HepG2 (cell line): ENCODE measurements at regions not wholly inside any gene's neighbourhood (a gene's known extent, or its start where the extent isn't known, plus 50 kb on each side); places are given as distances from the start of the nearest gene placed in this dataset.

ENCODE experiments used
- FOXM1 ChIP-seq: sonication (generic); formaldehyde crosslinking; IDR thresholded peaks from 2 replicates; pipeline ENCODE4 v1.5.0; 2020; ENCODE audit warnings: missing genetic modification reagents
- JUNB ChIP-seq: sonication (generic); formaldehyde crosslinking; IDR thresholded peaks from 2 replicates; pipeline ENCODE4 v1.8.0; 2022; ENCODE audit warnings: missing genetic modification reagents, mild to moderate bottlenecking, borderline replicate concordance
- KDM6A ChIP-seq: IDR thresholded peaks from 2 replicates; pipeline ENCODE4 v1.6.1; 2016; ENCODE audit warnings: low read depth
- MAZ ChIP-seq, 2 experiments: sonication (generic) in 1 of 2; formaldehyde crosslinking in 1 of 2; IDR thresholded peaks; 2 replicates each; pipeline versions ENCODE4 v1.5.0 to v1.6.1; 2012 to 2020; ENCODE audit warnings: low read depth in 2 of 2, mild to moderate bottlenecking in 2 of 2, borderline replicate concordance in 1 of 2, improper control_type of control experiment in 1 of 2, low read length in 1 of 2, missing genetic modification reagents in 1 of 2, moderate library complexity in 1 of 2
- RAD21 ChIP-seq: fragments of 450-650 bp; formaldehyde crosslinking; IDR thresholded peaks from 2 replicates; pipeline ENCODE4 v1.5.0; 2020; ENCODE audit warnings: mild to moderate bottlenecking
- REPIN1 ChIP-seq: sonication (generic); formaldehyde crosslinking; IDR thresholded peaks from 2 replicates; pipeline ENCODE4 v1.8.0; 2022; ENCODE audit warnings: missing genetic modification reagents, low read depth, mild to moderate bottlenecking, borderline replicate concordance
- SIX1 ChIP-seq: sonication (generic); formaldehyde crosslinking; IDR thresholded peaks from 2 replicates; pipeline ENCODE4 v1.4.0; 2020; ENCODE audit warnings: missing genetic modification reagents, borderline replicate concordance
- SP1 ChIP-seq, 2 experiments: fragments of 450-650 bp in 1 of 2; sonication (generic) in 1 of 2; formaldehyde crosslinking in 1 of 2; IDR thresholded peaks; 2 replicates each; pipeline versions ENCODE4 v1.4.0 to v1.6.1; 2016 to 2020; ENCODE audit warnings: missing genetic modification reagents in 1 of 2
- TF ChIP-seq, protein P1 (sequence below): sonication (generic); formaldehyde crosslinking; IDR thresholded peaks from 2 replicates; pipeline ENCODE4 v1.5.0; 2020; ENCODE audit warnings: mild to moderate bottlenecking, missing genetic modification reagents, borderline replicate concordance

DNA sequence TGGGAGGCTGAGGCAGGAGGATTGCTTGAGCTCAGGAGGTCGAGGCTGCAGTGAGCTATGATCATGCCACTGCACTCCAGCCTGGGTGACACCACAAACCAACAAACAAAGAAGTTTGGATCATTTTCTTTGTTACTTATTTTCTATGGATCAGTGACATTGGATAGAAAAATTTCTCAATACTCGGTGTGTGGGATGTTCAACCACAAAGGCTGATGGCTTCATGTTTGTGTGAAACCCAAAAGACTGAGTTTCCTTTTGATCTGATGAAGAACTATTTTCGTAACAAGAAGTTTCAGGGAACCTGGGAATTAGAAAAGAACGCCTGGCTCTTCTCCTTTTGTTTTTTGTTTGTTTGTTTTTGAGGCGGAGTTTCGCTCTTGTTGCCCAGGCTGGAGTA, 104.0 kb downstream of the HOXA1 start:
- TF ChIP-seq REPIN1 (CRISPR knock-in tag) (no peak), MAZ (IDR thresholded peaks at IDR 0.05; ENCODE audit: borderline replicate concordance, low read depth, low read length) (no peak), MAZ (CRISPR knock-in tag; IDR thresholded peaks at IDR 0.05; ENCODE audit: low read depth) (no peak), JUNB (CRISPR knock-in tag) (no peak), KDM6A (CRISPR knock-in tag) (no peak), RAD21 (CRISPR knock-in tag) (no peak), FOXM1 (CRISPR knock-in tag) (no peak), SP1 (IDR thresholded peaks at IDR 0.05) (no peak), SP1 (CRISPR knock-in tag; IDR thresholded peaks at IDR 0.05) (no peak), SIX1 (CRISPR knock-in tag) (no peak)
- TF ChIP-seq, protein P1, sequence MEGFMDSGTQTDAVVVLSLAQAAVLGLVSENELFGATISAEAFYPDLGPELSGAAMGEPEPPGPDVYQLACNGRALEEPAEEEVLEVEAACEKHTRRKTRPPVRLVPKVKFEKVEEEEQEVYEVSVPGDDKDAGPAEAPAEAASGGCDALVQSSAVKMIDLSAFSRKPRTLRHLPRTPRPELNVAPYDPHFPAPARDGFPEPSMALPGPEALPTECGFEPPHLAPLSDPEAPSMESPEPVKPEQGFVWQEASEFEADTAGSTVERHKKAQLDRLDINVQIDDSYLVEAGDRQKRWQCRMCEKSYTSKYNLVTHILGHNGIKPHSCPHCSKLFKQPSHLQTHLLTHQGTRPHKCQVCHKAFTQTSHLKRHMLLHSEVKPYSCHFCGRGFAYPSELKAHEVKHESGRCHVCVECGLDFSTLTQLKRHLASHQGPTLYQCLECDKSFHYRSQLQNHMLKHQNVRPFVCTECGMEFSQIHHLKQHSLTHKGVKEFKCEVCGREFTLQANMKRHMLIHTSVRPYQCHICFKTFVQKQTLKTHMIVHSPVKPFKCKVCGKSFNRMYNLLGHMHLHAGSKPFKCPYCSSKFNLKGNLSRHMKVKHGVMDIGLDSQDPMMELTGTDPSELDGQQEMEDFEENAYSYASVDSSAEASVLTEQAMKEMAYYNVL (CRISPR knock-in tag) = no peak
